Stromal cell of bone marrow (primary cell): ENCODE measurements at regions not wholly inside any gene's neighbourhood (a gene's known extent, or its start where the extent isn't known, plus 50 kb on each side); places are given as distances from the start of the nearest gene placed in this dataset.

Experiments
- DNase-seq: peaks from one replicate; pipeline ENCODE4 v3.0.0-alpha.2; 2012; ENCODE audit warnings: low read depth

GRCh38 chr17:6212766-6213165, 142.6 kb downstream of the WSCD1 start:
- DNase-seq = no peak

GRCh38 chr17:6209829-6210228, 139.7 kb downstream of the WSCD1 start:
- DNase-seq = no peak

GRCh38 chr17:6208608-6209180, 138.5 kb downstream of the WSCD1 start:
- no peak for DNase-seq

GRCh38 chr17:6205525-6205924, 135.3 kb downstream of the WSCD1 start:
- DNase-seq = no peak

- no peak for DNase-seq
Observed at GRCh38 chr17:6205033-6205432, 134.9 kb downstream of the WSCD1 start.

GRCh38 chr17:6204203-6204722, 134.1 kb downstream of the WSCD1 start:
- DNase-seq = no peak

- DNase-seq = no peak
Observed at GRCh38 chr17:6196355-6196754, 126.2 kb downstream of the WSCD1 start.

GRCh38 chr17:6195123-6195522, 124.9 kb downstream of the WSCD1 start:
- DNase-seq = no peak

GRCh38 chr17:6191405-6192324, 121.5 kb downstream of the WSCD1 start:
- DNase-seq = no peak

- no peak for DNase-seq
Observed at GRCh38 chr17:6187836-6188235, 117.7 kb downstream of the WSCD1 start.

GRCh38 chr17:6186998-6187397, 116.8 kb downstream of the WSCD1 start:
- no peak for DNase-seq

GRCh38 chr17:6184508-6184907, 114.3 kb downstream of the WSCD1 start:
- DNase-seq = no peak

GRCh38 chr17:6179017-6179416, 108.8 kb downstream of the WSCD1 start:
- DNase-seq = no peak

GRCh38 chr17:6177941-6178694, 107.9 kb downstream of the WSCD1 start:
- DNase-seq = no peak
